Suprapubic skin (tissue), 4 donors: ENCODE measurements at regions not wholly inside any gene's neighbourhood (a gene's known extent, or its start where the extent isn't known, plus 50 kb on each side); places are given as distances from the start of the nearest gene placed in this dataset.

Source experiments
- DNase-seq, 2 donors: peaks; one replicate each; pipeline ENCODE4 v3.0.0-alpha.2; 2019; ENCODE audit warnings: low spot score in 2 of 2
- H3K27ac ChIP-seq: fragments of 200-600 bp; sonication (generic); one replicate; pipeline ENCODE4 v1.5.1; 2019
- H3K27me3 ChIP-seq: fragments of 200-600 bp; sonication (generic); one replicate; pipeline ENCODE4 v1.5.1; 2019
- H3K36me3 ChIP-seq: fragments of 200-600 bp; sonication (generic); one replicate; pipeline ENCODE4 v1.5.1; 2019
- H3K4me1 ChIP-seq: fragments of 200-600 bp; sonication (generic); one replicate; pipeline ENCODE4 v1.5.1; 2019
- H3K4me3 ChIP-seq: fragments of 200-600 bp; sonication (generic); one replicate; pipeline ENCODE4 v1.5.1; 2019; ENCODE audit warnings: mild to moderate bottlenecking
- H3K9me3 ChIP-seq: fragments of 200-600 bp; sonication (generic); one replicate; pipeline ENCODE4 v1.5.1; 2019
- EP300 ChIP-seq: sonication (generic); formaldehyde crosslinking; IDR thresholded peaks from one replicate; pipeline ENCODE4 v1.6.1; 2017; ENCODE audit warnings: antibody characterized with exemption
- POLR2A ChIP-seq, 2 donors: fragments of 450-650 bp; IDR thresholded peaks; one replicate each; pipeline ENCODE4 v1.6.1; 2017; ENCODE audit warnings: antibody characterized with exemption in 2 of 2, mild to moderate bottlenecking in 2 of 2, moderate library complexity in 2 of 2
- POLR2AphosphoS5 ChIP-seq, 3 donors: sonication (generic); formaldehyde crosslinking; IDR thresholded peaks; one replicate each; pipeline ENCODE4 v1.6.1; 2017; ENCODE audit warnings: antibody characterized with exemption in 3 of 3
- WGBS: methylation state at CpG from one replicate; pipeline ENCODE4 v1.1.5; 2018; 5-methylcytosine and 5-hydroxymethylcytosine counted together
- TF ChIP-seq, protein P1 (sequence below), 2 donors: fragments of 200-600 bp in 1 of 2; fragments of 450-650 bp in 1 of 2; sonication (generic) in 1 of 2; IDR thresholded peaks; one replicate each; pipeline ENCODE4 v1.5.1; 2016 to 2019; ENCODE audit warnings: antibody characterized with exemption in 2 of 2, mild to moderate bottlenecking in 1 of 2, moderate library complexity in 1 of 2

DNA sequence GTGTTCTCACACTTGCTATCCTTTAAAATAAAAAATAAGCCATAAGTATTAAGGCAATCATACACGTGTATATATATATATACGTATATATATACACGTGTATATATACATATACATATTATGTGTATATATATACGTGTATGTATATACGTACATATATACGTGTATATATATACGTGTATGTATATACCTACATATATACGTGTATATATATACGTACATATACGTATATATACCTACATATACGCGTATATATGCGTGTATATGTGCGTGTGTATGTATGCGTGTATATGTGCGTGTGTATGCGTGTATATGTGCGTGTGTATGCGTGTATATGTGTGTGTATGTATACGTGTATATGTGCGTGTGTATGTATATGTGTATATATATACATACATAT lies 477.3 kb upstream of the ARRDC4 start:
- no peak for DNase-seq
- no peaks in the 10 kb centered on the region for H3K27me3 ChIP-seq
- H3K27ac ChIP-seq, result no peak overlapping the region
- no peaks in the 10 kb centered on the region for H3K9me3 ChIP-seq
- H3K36me3 ChIP-seq, result no peaks in the 10 kb centered on the region
- 73% methylated on average over 21 of the region's 21 CpGs for WGBS
- H3K4me1 ChIP-seq, result no peaks in the 10 kb centered on the region
- no peak overlapping the region for H3K4me3 ChIP-seq
- no peak for TF ChIP-seq POLR2AphosphoS5 (IDR thresholded peaks at IDR 0.05)
- no peak for TF ChIP-seq EP300
- no peak for TF ChIP-seq POLR2A (IDR thresholded peaks at IDR 0.05)
- TF ChIP-seq, protein P1, sequence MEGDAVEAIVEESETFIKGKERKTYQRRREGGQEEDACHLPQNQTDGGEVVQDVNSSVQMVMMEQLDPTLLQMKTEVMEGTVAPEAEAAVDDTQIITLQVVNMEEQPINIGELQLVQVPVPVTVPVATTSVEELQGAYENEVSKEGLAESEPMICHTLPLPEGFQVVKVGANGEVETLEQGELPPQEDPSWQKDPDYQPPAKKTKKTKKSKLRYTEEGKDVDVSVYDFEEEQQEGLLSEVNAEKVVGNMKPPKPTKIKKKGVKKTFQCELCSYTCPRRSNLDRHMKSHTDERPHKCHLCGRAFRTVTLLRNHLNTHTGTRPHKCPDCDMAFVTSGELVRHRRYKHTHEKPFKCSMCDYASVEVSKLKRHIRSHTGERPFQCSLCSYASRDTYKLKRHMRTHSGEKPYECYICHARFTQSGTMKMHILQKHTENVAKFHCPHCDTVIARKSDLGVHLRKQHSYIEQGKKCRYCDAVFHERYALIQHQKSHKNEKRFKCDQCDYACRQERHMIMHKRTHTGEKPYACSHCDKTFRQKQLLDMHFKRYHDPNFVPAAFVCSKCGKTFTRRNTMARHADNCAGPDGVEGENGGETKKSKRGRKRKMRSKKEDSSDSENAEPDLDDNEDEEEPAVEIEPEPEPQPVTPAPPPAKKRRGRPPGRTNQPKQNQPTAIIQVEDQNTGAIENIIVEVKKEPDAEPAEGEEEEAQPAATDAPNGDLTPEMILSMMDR (IDR thresholded peaks at IDR 0.05), result no peak

DNA sequence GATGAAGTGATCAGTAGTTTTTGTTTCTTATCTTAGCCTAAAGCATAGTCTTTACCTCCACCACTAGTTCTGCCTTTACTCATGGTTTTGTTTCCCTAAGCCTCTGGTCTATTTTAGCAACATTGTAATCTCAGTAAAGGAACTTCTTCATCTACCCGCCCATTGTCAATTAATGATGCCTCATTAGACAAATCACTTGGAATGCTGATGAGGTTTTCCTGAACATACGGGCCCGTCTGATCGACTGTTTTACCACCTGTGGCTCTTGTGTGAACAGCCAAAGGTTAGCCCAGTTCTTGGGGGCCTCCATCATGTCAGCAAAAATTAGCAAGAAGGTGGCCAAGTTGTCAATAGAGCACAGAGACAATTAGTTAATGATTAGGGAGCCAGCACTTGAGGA lies 470.1 kb upstream of the ARRDC4 start:
- Histone ChIP-seq H3K27ac (no peak overlapping the region), H3K27me3 (no peaks in the 10 kb centered on the region), H3K36me3 (no peaks in the 10 kb centered on the region), H3K4me3 (no peak overlapping the region), H3K4me1 (no peaks in the 10 kb centered on the region), H3K9me3 (no peaks in the 10 kb centered on the region)
- DNase-seq, result no peak
- WGBS, result 62% methylated on average over 4 of the region's 4 CpGs
- no peak for TF ChIP-seq EP300
- TF ChIP-seq, protein P1 (IDR thresholded peaks at IDR 0.05), result no peak
- no peak for TF ChIP-seq POLR2A (IDR thresholded peaks at IDR 0.05)
- no peak for TF ChIP-seq POLR2AphosphoS5 (IDR thresholded peaks at IDR 0.05)

DNA sequence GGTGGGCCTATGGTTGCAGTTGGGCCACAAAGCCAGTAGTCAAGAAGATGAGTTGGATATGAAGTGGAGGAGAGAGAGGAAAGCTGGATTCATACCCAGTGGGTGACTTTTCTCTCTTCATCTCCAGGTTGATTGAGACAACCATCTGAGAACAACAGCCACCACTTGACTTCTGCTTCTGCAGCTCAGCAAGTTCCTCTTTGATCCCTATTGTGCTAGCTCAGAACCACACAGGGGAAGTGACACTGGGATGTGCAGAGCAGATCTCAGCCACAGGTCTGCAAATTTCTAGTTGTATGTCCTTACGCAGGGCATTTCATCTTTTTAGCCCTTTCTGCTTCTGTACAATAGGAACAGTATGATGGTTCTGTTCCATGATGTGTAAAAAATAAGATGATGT lies 459.2 kb upstream of the ARRDC4 start:
- DNase-seq, result no peak
- no peaks in the 10 kb centered on the region for H3K4me1 ChIP-seq
- no peak overlapping the region for H3K4me3 ChIP-seq
- H3K9me3 ChIP-seq, result no peaks in the 10 kb centered on the region
- no peaks in the 10 kb centered on the region for H3K27me3 ChIP-seq
- 90% methylated on average over 1 of the region's 1 CpG for WGBS
- TF ChIP-seq POLR2AphosphoS5 (IDR thresholded peaks at IDR 0.05) (no peak), EP300 (no peak), POLR2A (IDR thresholded peaks at IDR 0.05) (no peak)
- TF ChIP-seq, protein P1 (IDR thresholded peaks at IDR 0.05), result no peak
- no peaks in the 10 kb centered on the region for H3K36me3 ChIP-seq
- H3K27ac ChIP-seq, result no peak overlapping the region

DNA sequence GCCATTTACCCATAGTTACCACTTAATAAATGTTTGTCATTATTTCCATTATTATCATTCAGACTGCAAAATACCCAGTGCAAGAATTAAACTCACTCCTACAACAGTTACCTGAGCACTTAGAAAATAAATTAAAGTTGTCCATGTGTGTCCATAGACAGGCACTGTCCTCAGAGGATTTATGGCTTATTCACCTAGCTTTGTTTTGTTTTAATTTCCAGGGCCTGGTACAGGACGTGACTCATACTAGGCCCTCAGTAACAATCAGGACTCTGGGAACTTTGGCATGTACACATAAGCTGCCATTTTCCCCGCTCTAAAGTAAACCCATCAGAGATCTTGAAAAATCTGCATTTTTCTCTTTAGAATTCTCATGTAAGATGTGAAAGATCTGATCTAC lies 458.5 kb upstream of the ARRDC4 start:
- H3K4me3 ChIP-seq, result no peak overlapping the region
- no peaks in the 10 kb centered on the region for H3K36me3 ChIP-seq
- H3K4me1 ChIP-seq, result no peaks in the 10 kb centered on the region
- H3K27me3 ChIP-seq, result no peaks in the 10 kb centered on the region
- WGBS, result 63% methylated on average over 2 of the region's 2 CpGs
- no peaks in the 10 kb centered on the region for H3K9me3 ChIP-seq
- DNase-seq, result no peak
- H3K27ac ChIP-seq, result no peak overlapping the region
- TF ChIP-seq, protein P1 (IDR thresholded peaks at IDR 0.05), result no peak
- TF ChIP-seq EP300, result no peak
- TF ChIP-seq POLR2A (IDR thresholded peaks at IDR 0.05), result no peak
- TF ChIP-seq POLR2AphosphoS5 (IDR thresholded peaks at IDR 0.05), result no peak

DNA sequence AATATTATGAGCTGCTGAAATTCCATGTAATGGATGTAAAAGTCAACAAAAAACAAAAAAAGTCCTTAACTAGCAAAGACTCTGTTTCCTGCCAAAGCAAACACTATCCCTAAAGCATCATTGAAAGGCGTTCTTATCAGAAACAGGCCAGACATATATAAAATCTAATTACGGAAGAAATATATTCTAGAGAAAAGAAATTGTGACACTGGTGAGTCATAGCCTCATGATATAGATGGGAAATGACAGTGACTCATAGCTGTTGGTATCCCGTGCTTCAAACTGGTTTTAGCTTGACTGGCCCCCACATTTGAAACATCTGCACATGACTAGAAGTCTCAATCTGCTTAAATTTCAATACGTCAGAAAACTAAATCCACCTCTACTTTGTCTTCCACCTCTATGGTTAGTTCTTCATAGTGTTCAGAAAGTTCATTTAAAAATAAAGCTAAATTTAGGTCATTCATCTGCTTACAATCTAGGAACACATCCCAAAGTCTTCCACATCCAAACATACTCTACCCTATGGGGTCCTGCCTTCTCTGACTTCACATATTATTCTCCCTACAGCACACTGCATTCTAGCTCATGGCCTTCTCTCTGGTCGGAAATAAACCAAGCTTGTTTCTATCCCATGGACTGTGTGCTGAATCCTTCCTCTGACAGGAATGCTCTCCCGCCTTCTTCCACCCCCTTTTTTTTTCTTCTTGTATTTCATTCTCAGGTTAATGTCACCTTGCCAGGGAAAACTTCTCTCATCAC lies 456.3 kb upstream of the ARRDC4 start:
- TF ChIP-seq, protein P1 (IDR thresholded peaks at IDR 0.05), result no peak
- TF ChIP-seq POLR2AphosphoS5 (IDR thresholded peaks at IDR 0.05) (no peak), POLR2A (IDR thresholded peaks at IDR 0.05) (no peak), EP300 (no peak)
- no peak overlapping the region for H3K4me3 ChIP-seq
- no peaks in the 10 kb centered on the region for H3K27me3 ChIP-seq
- 45% methylated on average over 6 of the region's 6 CpGs for WGBS
- no peaks in the 10 kb centered on the region for H3K4me1 ChIP-seq
- no peak for DNase-seq
- H3K36me3 ChIP-seq, result no peaks in the 10 kb centered on the region
- no peaks in the 10 kb centered on the region for H3K9me3 ChIP-seq
- no peak overlapping the region for H3K27ac ChIP-seq
